ENCODE measurements at regions not wholly inside any gene's neighbourhood (a gene's known extent, or its start where the extent isn't known, plus 50 kb on each side); places are given as distances from the start of the nearest gene placed in this dataset.

DNA sequence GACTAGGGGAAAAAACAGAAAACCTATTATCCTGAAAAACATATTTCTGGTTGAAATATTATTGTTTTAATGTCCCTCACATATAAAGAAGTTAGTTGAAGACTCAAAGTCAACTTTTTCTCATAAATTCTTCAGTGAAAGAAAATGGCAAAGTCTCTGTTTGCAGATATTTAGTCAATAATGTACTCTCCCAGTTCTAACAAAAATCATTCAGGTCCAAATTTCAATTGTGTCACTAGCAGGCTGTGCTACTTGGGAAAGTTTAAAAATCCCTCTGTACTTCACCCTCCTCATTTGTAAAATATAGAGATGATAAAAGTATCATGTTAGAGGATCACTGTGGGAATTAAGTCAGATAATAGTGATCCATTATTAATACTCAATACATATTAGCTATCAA lies 496.5 kb downstream of the FSCB start:
- no peak for DNase-seq (ENCODE audit: low read depth in 2 of 2)

DNA sequence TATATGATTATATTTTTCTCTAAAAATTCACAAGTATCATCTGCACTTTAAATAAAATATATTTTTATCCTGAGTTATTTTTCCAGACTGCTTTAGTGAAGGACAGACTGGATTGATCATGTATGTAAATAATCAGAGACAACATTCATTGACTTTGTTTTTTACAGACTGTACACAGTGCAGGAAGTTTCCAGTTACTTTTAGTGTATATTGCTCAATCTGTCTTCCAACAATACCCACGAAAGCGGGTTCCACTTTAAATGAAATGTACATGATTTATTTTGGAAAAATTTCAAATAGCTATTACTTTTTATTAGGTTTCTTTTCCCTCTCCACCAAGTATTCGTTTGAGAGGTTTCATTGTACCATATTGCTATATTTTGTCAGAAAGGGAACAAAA lies 497.0 kb downstream of the FSCB start:
- DNase-seq (ENCODE audit: low read depth in 2 of 2), result no peak

DNA sequence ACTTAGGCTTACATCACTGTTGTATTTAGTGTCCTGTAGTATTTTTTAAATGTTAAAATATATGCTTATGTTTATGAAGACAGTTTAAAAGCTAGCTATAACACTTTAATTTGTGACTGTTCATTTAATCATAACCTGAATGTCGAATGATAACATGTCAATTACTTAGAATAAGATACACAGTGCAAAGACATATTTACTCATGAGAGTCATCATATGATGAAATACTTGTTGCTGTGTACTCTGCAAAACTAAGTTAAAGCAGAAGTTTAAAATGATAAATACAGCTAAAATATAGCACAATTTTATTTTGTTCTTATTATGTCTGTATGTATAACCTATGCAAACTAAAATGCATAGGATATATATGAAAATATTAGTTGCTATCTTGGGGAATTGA lies 497.4 kb downstream of the FSCB start:
- no peak for DNase-seq (ENCODE audit: low read depth in 2 of 2)

DNA sequence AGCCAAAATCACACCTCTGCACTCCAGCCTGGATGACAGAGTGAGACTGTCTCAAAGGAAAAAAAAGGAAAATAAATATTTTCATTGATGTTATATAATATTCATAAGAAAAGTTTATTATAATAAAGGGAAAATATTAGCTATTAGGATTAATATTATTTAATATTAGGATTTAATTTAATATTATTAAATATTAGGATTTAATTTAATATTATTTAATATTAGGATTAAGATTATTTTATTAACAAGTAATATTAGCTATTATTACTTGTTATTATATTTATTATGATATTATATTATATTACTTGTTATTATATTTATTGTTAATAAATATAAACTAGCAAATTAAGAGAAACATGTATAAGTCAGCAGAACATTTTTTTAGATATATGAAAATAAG lies 518.1 kb downstream of the FSCB start:
- DNase-seq (ENCODE audit: low read depth in 2 of 2), result no peak

DNA sequence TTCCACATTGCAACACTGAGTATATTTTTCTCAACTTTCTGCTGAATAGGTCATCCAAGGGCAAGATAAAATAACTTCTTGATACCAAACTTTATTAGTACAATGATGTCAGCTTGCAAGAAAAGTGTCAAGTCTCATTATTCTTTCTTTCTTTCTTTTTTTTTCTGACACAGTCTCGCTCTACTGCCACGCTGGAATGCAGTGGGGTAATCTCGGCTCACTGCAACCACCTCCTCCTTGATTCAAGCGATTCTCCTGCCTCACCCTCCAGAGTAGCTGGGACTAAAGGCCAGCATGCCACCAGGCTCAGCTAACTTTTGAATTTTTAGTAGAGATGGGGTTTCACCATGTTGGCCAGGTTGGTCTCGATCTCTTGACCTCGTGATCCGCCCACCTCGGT lies 523.4 kb downstream of the FSCB start:
- no peak for DNase-seq (ENCODE audit: low read depth in 2 of 2)

DNA sequence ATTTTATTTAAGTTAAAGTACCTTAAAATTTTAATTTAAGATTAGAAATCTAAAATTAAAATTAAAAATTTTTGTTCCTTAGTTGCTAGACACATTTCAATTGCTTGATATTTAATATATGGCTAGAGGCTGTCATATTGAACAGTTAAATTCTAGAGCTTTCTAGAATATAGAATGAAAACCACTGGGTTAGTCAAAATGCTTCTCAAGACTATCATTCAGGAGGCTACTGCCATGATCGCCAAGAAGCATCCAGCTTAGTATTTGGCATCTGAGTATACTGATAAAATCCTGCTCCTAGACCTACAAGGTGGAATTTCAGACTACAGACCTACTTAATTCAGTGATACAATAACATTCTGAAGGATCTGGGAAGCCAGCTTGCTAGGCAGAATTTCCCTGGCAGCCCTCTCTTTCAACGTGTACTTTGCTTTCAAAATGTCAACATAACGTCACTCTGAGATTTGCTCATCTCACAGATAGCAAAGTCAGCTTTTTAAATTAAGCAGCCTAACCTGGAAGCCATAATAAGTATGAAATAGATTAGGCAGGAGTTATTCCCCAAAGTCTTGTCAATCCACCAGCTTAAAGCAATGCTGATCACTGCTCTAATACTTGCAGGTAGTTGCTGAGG lies 525.8 kb downstream of the FSCB start:
- DNase-seq (ENCODE audit: low read depth in 2 of 2), result no peak

DNA sequence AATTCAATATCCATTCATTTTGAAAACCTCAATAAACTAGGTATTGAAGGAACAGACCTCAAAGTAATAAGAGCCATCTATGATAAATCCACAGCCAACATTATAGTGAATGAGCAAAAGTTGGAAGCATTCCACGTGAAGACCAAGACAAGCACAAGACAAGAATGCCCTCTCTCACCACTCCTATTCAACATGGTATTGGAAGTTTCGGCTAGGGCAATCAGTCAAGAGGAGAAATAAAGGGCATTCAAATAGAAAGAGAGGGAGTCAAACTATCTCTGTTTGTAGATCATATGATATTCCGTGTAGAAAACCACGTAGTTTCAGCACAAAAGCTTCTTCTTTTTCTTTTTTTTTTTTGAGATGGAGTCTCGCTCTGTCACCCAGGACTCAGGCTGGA lies 550.3 kb downstream of the FSCB start:
- no peak for DNase-seq (ENCODE audit: low read depth in 2 of 2)

DNA sequence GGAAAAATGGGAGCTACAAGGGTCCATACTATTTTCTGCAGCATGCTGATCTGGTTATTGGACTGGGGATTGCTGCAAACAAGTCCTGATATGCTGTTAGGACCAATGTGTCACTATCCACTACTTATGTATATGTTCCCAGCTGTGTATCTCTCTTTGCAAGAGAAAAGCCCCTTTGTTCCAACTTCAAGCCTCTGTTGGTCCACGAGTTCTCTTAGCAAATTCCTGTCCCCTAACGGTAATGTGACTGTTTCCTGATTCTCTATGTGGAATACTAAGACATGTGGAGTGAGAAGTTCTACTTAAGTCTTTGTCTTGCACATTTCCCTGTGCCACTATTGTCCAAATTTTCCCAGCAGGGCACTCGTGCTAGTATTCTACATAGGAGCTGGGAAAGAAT lies 557.7 kb downstream of the FSCB start:
- no peak for DNase-seq (ENCODE audit: low read depth in 2 of 2)

DNA sequence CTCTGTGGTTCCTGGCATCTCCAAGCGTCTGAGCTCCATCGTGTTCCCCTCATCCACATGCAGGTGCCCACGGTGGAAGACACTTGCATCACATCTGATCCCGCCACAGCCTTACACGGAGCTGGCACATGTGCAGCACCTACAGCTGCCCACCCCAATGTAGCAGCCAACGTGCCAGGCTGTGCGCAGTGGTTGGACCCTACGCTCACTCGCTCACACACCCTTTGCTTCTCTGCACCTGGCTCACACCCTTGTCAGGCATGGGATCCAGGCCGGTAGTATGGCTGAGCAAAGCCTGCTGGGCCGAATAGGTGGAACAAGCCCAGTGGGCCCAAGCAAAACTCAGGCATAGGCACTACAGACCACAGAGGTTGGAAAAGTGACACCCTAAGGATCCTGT lies 567.2 kb downstream of the FSCB start:
- no peak for DNase-seq (ENCODE audit: low read depth in 2 of 2)

DNA sequence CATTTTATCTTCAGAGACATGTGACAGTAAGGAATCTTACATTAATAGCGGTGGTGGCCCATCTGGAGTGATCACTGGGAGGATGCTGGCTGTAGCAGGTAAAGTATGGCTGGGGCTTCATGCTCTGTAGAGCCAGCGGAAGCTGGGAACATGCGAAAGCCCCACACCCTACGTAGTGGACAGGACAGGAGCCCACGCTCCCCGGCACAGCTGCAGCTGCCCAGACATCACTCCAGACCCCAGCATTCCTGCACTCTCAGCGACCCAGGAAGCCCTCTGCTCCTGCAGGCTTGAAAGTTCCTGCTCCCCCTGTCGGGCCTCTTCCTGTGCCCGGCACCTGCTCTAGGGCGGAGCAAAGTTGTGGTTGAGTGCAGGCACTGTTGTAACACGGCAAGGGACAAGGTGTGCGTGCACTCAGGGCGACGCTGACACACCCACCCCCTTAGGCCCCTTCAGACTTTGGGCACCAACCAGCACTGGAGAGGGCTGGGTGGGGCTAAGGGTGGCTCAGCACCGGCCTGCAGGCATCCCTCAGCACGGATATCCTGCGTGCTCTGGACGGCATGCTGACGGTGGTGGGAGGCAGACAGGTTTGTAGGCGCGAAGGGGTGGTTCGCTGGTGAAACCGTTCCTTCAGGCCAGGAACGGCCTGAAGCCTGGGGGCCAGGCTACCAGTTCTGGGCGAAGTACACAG lies 568.3 kb downstream of the FSCB start:
- DNase-seq (ENCODE audit: low read depth in 2 of 2), result no peak

DNA sequence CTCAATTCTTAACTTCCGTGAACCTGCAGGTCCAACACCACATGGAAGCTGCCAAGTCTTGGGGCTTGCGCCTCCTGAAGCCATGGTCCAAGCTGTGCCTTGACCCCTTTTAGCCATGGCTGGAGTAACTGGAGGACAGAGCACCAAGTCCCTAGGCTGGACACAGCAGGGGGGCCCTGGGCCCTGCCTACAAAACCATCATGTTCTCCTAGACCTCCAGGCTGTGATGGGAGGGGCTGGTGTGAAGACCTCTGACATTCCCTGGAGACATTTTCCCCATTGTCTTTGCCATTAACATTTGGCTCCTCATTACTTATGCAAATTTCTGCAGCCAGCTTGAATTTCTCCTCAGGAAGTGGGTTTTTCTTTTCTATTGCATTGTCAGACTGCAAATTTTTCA lies 570.1 kb downstream of the FSCB start:
- no peak for DNase-seq (ENCODE audit: low read depth in 2 of 2)

DNA sequence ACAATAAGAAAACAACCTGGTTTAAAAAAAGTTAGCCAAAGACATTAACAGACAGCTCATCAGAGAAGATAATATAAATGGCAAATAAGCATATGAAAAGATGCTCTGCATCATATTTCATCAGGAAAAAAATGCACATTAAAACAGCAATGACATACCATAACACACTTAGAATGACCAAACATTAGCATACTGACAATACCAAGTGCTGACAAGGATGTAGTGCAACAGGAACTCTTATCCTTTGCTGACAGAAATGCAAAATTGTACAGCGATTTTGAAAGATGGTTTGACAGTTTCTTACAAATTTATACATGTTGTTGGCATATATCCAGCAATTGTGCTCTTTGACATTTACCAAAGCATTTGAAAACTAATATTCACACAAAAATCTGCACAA lies 573.0 kb downstream of the FSCB start:
- no peak for DNase-seq (ENCODE audit: low read depth in 2 of 2)

DNA sequence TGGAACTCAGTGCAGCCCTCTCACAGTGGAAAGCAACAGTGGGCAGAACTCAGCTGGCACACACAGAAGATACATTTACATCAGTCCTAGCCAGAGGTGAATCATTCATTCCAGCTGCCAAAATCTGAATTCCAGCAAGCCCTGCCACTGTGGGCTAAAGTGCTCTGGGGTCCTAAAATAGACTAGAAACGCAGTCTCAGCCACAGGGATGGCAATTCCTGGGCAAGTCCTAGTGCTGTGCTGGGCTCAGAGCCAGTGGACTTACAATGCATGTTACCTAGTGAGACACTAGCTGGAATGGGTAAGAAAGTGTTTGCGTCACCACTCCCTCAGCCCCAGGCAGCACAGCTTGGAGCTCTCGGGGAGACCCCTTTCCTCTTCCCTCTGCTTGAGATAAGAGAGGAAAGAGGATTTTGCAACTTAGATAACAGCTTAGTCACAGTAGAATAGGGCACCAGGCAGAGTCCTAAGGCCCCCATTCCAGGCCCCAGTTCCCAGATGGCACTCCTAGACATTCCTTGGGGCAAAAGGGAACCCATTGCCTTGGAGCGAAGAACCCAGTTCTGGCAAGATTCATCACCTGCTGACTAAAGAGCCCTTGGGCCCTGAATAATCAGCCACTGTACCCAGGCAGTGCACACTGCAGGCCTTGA lies 592.9 kb downstream of the FSCB start:
- no peak for DNase-seq (ENCODE audit: low read depth in 2 of 2)

DNA sequence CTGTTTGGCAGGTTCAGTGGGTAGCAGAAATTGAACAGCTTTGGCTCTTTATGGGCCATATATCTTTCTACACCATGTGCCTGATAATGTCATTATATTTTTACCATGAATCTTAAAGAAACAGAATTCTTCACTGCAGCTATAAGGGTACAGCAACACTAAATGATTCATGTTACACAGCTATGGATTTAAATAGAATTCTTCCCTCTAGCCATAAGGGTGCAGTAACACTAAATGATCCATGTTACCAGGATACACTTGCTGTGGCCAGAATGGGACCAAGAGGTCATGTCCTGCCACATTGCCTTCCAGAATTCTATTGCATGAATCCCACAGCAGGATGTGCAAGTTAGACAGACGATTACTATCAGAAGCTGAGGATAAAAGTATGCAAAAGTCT lies 603.9 kb downstream of the FSCB start:
- DNase-seq (ENCODE audit: low read depth in 2 of 2), result no peak

DNA sequence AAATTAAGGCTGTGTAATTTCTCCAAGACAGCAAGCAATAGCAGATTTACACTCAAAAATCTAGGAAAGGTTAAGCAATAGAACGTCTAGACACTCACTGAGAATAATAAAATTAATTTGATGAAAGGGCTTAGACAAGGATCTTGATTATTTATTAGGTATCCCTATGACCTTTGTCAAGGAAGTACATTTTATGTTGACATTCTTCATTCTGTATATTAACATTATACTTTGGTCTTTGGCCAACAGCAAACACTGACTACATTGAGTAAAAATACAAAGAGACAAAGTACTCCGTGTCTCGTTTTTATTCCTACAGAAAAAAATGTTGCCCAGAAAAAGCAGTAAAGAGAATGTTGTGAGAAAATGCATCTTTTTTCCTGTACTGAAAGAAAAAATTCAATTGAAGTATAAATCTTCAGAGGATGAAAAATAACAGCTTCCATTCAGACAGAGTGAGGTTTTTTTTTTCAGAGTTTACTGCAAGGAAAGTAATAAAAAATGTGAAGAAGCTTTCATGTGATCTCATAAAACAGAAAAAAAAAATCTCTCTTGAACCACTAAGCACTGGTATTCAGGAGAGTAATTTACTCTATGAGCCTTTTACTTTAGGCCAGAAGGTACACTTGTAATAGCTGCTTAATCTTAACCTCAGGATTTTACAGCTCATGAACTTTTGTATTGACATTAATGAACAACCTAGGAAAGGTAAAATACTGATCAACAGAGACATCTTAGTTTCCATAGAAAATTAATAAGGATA lies 605.0 kb downstream of the FSCB start:
- DNase-seq (ENCODE audit: low read depth in 2 of 2), result no peak

DNA sequence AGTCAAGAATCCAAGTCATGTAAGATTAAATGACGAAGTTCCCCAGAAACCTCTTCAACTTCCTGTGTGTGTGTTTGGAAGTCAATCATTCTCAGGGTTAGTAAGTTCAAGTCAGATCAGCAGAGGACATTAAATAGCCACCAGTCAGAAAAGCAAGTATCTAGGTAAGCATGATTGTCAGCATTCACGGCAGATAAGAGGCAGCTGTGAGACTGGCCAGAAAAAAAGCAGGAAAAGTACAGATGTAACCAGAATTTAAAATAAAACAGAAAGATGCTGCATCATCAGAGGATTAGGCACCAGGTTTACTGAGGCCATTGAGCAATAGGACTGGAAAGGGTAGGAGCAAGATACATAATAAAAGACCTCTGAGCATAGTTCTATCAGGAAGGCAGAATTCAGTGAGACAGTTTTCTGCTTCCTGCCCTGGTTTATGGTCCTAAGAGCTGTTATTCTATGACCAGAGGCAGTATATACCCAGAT lies 606.9 kb downstream of the FSCB start:
- no peak for DNase-seq (ENCODE audit: low read depth in 2 of 2)

DNA sequence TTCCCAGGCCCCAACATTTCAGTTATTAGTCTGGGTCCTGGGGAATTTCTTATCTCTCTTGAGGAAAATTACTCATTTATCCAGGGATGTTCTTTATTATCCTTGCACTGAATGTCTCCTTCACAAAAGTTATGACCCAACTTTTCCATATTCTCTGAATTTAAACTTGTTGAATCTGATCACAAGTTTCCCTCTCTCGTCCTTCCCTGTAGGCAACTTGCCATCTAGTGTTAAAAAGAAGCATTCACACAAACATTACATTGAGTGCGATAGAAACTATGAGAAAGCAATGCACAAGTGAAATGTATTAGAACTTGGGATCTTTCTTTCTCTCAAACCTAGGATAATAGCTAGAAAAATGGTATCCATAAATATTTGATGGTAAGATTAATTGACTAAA lies 608.4 kb downstream of the FSCB start:
- no peak for DNase-seq (ENCODE audit: low read depth in 2 of 2)

DNA sequence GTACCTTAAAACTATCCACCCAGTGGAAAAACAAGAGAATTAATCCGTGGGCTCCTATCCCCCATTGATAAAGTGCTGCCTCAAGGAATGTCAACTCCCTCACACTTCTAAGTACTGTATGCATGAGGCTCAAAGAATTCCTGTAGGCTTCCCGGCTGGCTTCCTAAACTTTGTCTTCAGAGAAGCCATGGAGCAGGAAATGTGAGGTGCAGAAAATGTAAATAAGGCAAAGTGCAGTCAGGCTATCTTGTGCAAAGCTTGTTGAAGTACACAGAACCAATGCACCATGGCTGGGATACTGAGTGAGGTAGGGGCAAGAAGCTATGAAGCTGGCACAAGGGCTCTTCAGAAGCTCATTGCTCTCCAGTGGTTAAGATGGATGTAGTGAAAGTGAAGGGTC lies 611.0 kb downstream of the FSCB start:
- no peak for DNase-seq (ENCODE audit: low read depth in 2 of 2)

DNA sequence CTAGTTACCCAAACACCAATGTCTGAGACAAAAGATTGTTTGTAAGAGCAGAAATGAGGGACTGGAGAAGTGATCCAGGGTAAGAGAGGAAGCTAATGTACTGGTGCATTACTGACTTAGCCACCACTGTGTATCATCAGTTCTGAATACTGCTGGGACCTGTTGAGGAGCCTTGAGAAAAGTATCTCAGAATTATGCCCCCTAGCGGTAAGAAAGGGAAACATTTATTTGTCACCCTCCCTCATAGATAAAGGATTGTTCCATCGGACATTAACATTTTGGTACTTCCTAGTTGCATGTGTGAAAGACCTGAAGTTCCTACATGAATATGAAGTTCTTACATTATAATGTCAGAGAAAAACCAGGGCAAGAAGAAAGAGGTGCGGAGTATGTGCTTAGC lies 612.5 kb downstream of the FSCB start:
- DNase-seq (ENCODE audit: low read depth in 2 of 2), result no peak

DNA sequence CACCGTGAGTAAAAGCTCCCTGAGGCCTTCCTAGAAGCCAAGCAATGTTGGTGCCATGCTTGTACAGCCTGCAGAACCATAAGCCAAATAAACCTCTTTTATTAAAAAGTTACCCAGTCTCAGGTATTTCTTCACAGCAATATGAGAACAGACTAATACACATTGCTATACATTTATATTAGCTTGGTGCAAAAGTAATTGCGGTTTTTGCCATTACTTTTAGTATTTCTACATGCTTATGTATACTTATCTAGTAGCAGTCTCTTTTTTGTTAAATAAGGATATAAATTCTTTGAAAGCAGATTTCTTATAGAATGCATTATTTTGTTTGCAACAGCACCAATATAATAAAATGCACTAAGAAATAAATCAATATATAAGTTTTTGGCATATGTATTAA lies 619.6 kb downstream of the FSCB start:
- DNase-seq (ENCODE audit: low read depth in 2 of 2), result no peak

DNA sequence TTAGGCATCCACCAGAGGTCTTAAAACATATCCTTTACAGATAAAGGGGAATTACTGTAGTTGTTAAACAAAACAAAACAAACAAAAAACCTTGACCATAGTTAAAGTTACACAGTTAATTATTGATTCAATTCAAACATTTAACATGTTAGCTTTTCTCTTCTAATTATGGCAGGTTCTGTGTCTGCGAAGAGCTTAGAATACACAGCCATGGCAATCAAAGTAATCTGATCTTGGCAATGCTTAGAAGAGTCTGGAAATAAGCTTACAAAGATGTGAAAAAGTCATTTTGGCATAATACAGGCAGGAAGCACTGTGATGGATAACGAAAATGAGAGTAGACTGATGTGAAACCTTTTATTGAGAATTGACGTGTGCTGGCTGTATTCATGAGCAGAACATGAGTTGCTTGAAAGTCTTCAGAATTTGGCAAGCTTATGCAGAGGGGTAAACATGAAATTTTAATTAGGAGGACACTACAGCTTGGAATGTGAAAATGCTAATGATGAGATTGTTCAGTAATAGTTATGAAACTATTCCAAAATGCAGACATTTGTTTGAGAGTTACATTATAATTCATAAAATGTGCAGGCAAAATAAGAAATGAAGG lies 629.6 kb downstream of the FSCB start:
- DNase-seq (ENCODE audit: low read depth in 2 of 2), result no peak

All from activated CD4-positive, alpha-beta T cell treated with anti-CD3 and anti-CD28 coated beads for 24 hours (primary cell).